GM19372 (cell line): ENCODE measurements at regions not wholly inside any gene's neighbourhood (a gene's known extent, or its start where the extent isn't known, plus 50 kb on each side); places are given as distances from the start of the nearest gene placed in this dataset.
"Not testable (repeated sequence)": the region's sequence is repeated elsewhere in the genome, so short reads cannot be mapped to it uniquely, and the experiment has no call there.

Experiments used
- ATAC-seq: cut with Tn5 transposase; IDR thresholded peaks from one replicate; pipeline ENCODE4 v1.9.1; 2021; ENCODE audit warnings: mild to moderate bottlenecking, low read depth, moderate library complexity; ENCODE audit not compliant: unreplicated experiment

DNA sequence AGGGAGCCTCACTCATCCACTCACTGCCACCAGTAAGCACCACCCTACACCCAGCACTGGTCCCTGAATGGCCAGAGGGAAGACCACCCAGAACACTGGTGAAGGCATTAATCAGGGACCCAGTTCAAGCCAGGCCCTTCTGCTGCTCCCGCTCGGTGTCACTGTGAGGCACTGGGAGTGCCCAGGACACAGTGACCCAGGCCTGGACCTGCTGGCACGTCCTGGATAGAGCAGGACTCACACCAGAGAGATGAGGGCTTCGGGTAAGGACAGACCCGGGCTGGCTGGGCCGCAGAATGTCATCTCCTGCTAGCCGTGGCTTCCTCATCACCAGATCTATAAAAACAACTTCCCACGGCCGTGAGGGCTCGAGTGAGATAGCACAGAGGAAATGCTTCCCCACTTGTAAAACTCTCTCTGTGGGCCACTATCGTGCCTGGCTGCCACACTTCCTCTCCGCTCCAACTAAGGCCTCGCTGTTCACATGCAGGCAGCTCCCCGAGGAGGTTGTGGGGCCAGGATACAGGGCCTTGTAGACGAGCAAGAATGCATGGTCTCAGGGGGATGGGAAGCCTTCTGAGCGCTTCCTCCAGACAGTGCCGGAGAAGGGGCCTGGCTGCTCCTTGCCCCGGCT is 158.1 kb downstream of the NPIPB11 start:
- not testable (repeated sequence) for ATAC-seq

DNA sequence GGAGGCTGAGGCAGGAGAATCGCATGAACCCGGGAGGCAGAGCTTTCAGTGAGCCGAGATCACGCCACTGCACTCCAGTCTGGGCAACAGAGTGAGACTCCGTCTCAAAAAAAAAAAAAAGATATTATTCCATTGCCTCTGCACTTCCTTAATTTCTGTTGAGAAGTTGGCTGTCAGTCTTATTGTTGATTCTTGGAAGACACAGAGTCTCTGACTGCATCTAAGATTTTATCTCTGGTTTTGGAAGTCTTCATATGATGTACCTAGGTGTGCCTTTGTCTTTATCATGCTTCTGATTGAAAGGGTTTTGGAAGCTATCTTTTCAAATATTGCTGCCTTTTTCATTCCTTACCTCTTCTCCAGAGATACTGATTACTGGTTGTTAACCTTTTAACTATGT is 160.4 kb downstream of the NPIPB11 start:
- not testable (repeated sequence) for ATAC-seq

DNA sequence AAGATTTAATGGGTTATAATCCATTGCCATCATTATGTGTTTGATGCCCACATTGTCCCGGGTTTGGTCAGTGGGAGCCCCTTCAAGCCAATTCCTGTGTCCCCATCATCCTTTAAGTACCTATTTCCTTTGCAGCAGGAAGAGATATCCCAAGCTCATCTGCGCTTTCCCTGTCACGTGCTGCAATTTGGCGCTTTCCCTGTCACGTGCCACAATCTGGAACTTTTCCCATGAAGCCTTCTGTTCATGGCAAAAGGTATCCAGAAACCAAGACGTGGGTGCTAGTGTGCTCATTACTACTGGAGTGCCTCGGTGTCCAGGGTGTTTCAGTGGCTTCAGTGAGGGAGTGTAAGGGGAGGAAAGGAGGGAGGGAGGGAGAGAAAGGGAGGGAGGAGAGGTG is 168.5 kb downstream of the NPIPB11 start:
- ATAC-seq, result no peak

DNA sequence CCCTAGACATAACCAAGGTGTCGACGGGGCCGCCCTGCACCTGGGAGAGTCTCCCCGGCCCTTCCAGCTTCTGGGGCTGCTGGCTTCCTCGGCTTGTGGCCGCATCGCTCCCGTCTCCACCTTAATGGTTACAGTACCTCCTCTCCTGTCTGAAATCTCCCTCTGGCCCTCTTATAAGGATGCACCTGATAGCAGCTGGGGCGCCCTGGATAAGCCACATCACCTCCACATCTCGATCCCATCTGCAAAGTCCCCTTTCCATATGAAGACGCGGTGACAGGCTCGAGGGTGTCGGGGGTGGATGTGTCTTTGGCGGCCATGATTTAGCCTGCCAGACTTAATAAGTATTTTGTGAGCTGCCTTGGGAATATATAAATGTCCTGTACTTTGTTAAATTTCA is 169.0 kb downstream of the NPIPB11 start:
- ATAC-seq, result not testable (repeated sequence)

DNA sequence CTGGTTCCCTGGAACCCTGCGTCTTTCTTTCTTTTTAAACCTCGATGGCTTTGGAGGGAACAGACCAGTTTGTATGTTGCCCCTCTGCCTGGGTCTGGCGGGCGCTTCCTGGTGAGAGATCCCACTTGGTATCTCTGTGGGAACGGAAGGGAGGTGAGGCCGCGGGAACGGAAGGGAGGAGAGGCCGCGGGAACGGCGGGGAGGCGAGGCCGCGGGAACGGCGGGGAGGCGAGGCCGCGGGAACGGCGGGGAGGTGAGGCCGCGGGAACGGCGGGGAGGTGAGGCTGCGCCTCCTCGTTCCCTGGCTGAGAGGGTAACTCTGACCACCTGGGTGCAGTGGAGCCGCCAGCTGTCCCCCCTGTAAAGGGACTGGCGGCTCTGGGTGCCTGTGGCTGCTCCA is 169.5 kb downstream of the NPIPB11 start:
- not testable (repeated sequence) for ATAC-seq

DNA sequence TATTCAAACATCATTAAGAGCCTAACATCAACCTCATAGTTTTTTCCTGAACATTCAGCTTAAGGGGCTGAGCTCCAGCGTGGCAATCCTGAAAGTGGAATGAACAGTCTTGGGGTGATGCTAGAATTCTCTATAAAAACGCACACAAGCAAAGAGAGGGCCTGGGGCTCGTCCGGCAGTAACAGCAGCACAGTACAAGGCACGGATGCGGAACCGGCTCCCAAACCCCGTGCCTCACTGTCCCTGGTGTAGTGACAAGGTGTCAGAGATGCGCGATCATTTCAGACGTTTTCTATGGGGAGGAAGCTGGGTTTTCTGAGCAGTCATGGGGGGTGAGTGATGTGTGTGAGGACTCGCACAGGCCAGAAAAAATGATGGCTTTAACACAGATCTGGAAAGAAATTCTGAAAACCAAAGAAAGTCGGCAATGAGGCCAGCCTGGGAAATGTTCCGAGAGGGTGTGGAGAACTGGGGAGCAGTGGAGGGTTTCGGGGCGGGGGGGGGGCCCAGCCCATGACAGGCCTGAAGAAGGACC is 170.6 kb downstream of the NPIPB11 start:
- not testable (repeated sequence) for ATAC-seq

DNA sequence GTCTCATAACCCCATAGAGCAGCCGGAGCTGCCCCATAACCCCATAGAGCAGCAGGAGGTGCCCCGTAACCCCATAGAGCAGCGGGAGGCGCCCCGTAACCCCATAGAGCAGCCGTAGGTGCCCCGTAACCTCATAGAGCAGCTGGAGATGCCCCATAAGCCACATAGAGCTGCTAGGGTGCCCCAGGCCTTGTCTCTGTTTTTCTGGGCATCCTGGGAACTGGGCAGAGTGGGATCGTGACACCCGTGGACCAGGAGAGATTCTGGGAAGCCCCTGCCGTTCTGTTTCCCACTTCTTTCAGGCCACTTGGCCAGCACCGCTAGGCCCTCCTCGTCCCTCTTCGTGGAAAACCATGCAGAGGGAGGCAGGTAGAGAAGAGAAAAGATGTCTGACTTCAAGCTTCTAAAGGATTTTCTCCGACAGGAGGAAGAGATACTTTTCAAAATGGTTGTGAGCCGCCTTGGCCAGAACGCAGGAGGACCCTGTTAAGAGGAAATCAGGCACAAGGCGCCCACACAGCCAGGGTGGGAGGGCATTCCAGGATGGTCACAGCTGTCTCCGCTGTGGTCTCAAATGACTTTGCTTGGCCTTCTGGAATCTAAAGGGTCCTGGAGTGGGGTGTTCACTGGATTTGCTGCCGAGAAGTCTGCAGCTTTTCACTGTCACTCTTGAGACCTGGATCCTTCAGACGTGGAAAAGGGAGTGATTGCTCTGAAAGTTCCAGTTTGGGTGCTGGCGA is 171.8 kb downstream of the NPIPB11 start:
- not testable (repeated sequence) for ATAC-seq

DNA sequence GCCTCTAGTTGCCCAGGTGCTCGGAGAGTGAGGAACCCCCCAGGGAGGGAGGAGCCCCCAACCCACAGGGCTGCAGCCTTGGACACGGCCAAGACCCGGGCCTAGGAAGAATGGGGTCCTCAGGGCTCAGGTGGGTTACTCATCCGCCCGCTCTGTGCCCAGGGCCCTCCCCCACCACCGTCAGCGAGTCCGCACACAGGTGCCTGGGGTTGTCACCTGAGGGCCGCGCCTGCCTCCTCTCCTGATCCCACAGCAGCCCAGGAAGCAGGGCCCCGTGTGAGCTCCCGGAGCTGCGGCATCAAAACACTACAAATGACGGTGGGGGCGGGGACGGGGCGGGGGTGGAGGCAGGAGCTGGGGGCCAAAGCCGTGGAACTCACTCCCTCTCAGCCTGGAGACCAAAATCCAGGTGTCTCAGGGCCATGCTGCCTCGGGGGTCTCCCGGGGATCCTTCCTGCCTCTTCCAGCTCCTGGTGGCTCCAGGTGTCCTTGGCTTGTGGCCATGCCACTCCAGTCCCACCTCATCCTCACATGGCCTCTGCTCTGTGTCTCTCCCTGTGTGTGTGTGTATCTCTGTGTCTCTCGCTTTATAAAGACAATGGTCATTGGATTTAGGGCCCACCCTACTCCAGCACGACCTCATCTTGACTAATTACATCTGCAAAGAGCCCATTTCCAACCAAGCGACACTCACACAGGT is 172.7 kb downstream of the NPIPB11 start:
- not testable (repeated sequence) for ATAC-seq

DNA sequence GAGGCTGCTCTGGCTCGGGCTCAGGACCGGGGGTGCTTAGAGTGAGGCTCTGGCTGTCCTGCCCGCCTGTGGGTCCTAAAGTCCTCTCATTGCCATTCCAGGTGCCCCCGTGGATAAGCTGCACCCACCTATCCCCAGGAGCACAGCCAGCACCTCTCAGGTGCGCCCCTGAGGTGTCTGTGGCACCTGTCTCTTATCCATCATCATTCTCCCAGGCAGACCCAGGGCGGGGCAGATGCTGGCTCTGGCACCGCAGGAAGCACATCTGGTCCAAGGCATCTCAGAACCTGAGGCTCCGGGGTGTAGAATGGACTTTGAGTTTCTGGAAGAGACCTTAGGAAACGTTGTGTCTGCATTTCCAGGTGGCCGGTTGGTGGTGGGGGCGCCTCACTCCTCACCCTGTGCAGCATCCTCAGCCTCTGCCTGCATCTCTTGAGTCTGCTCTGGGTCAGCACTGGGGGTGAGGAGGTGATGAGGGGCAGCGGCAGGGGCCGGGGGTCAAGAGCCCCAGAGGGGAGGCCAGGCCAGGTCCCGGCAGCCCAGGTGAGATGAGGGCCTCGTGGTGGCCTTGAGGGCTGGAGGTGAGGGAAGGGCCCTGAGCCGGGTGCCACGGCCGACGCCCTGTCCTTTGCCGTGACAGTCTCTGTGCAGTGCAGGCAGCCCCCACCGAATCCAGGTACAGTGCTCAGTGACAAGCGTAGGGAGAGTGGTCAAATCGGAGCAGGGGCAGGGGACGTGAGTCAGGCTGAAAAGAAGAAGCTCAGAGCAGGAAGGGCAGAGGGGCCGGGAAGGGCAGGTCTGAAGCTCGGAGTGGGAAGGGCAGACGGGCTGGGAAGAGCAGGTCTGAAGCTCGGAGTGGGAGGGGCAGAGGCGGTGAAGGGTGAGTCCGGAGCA is 173.5 kb downstream of the NPIPB11 start:
- no peak for ATAC-seq

DNA sequence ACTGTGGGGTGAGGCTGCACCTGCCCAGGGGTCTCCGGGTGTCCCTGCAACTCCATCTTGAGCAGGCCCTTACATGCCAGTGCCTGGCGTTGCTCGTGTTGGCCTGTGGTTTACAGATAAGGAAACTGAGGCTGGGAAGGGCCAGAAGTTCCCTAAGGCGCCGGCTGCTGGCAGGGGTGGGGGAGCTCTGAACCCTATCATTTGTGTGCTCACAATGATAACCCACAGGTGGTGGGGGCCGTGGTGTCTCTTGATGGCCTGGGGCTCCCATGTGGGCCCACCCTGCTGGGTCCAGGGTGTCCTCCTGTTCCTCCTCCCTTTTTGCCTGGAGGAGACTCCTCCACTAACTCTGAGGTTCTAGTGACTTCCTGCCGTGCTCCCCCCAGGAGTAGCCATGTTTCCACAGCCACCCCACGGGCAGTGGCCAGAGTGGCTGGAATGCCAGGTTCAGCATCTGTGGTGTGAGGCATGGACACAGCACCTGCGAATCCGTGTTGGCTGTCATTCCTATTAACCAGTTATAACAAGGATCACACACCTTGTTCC is 174.3 kb downstream of the NPIPB11 start:
- ATAC-seq, result not testable (repeated sequence)

DNA sequence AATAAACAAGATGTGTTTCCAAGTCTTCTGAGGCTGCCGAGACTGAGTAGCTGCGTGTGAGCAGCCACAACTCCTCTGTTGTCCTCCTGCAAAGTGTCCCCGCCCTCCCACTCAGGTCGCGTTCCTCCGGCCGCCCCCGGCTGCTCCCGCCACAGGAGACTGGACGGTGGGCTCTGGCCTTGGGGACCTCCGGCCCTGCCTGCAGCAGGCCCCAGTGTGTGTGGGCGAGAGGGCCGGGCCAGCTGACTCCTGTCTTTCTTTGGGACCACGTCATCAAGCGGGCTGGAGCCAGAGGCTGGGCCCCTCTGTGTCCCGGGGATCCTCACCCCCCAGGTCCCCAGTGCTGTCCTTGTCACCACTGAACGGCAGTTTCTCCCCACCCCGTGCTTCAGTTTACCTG is 175.3 kb downstream of the NPIPB11 start:
- ATAC-seq, result no peak

DNA sequence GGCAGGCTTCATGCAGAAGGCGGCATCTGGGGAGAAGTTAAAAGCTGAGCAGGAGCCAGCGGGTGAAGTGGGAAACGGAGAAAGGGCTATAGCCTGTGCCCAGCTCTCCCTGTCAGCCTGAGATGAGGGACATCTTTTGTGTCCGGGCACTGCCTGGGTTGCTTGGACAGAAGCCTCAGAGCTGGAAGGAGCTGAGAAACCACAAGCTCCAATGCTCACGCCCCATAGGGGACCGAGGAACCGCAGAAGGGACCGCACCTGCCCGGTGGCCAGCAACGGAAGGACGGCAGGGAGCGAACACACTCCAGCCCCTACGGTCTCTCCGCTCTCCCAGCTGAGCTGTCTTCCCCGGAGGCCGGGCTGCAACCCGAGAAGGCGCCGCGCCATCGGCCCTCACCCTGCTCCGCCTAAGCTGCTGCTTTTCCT is 175.8 kb downstream of the NPIPB11 start:
- no peak for ATAC-seq

DNA sequence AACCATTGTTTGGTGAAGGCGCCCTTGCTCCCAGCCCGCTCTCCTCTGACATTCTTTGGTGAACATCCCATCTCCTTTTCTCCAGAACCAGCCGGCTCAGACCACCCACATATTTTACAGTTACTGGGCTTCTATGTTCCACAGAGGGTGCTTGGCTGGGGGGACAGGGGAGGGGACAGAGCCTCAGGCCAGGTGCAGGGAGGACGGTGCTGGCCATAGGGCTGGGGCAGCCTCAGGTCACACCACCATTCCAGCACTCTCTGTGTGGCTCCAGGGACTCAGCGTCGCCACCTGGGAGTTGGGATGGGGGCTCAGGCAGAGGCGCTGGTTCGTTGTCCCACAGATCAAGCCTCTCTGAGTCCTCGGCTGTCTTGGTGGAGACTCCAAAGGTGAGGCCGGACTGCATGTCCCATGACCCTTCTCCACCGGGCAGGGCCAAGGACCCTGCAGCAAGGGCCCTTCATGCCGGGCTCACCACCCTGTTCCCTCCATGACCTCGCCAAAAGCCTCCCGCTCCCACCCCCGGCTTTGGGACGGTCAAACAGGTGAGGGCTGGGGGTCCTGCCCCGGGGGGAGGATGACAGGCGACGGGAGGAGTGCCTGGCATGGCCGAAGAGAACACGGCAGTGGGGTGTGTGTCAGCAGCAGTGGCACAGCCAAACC is 176.4 kb downstream of the NPIPB11 start:
- ATAC-seq, result not testable (repeated sequence)

DNA sequence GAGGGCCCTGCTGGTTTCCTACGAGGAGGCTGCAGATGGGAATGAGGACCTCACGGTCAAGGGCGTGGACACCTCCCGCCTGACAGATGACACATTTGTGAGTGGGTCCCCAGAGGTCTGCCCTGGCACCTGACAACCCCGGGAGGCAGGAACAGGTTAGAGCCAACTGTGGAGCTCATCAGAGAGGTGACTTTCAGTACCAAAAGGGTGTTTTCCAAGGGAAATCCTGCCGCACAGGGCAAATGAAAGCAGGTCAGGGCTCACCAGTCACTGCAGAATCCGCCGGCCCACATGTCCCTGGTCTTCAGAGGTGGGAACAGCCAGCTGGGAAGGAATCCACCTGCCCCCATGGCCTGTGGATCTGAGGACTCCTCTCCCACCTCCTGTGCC is 176.9 kb downstream of the NPIPB11 start:
- ATAC-seq, result not testable (repeated sequence)

DNA sequence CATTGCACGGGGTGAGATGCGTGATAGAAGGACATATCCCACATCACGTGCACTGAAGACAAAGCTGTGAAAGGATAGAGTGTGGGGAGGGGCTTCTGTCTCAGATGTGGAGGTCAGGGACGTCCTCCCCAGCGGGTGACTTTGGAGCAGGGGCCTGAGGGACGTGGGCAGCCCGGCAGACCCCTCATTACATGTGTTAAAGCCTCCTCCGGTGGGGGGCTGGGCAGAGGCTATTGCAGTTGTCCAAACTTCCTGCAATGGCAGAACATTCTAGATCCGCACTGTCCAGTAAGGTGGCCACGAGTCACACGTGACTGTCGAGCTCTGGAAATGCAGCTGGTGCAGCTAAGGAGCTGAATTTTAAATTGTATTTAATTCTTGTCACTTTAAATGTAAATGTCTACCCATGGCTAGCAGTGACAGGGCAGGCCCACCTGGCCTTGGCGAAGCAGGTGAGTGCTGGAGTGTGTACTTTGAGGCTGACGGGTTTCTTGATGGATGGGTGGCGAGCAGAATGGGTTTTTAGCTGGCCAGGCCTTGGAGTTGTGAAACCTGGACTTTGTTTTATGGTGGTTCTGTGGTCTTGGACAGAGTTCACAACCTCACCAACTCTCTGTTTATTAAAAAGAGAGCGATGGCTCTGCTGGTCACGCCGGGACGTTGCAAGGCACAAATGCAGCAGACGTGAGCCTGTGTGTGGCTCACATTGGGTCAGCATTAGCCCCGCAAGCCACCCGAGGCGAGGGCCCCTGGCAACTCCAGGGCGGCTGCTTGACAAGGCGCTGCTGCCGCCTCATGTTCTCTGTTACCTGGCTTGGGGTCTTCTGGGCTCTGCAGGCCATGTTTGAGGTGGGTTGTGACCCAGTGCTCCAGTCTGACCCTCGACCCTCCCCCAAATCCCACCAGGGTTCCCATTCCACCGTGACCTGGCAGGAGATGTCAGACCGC is 177.6 kb downstream of the NPIPB11 start:
- ATAC-seq, result not testable (repeated sequence)

DNA sequence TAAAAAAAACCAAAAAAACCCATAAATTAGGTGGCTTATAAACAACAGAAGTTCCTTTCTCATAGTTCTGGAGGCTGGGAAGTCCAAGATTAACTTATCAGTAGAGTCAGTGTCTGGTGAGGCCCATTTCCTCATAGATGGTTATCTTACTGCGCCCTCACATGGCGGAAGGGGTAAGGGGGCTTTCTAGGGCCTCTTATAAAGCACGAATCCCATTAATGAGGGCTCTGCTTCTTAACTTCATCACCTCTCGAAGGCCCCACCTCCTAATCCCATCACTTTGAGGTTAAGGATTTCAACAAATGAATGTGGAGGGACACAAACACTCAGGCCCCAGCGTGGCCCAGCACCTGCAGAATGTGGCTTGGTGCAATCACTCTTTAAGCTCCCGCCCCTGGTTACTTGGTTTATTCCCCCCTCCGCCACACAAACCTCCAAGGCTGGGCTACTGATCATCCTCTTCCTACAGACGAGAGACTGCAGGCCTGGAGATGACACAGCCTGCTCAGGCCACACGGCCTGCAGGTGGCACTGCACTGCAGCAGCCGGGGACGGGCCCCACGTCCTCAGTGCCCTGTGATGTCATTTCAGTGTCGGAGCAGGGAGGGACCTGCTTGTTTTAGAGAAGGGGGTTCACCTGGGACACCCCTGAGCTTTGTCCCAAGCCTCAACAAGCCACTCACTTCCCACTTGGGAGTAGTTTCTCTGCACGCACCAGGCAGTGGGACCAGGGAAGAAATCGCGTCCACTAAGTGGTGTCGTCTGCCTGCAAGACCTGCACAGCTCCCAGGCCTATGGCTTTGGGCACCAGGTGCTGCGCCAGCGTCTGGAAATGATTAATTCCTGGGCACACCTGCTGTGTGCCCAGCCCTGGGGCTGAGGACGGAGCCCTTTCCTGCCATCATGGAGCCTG is 178.5 kb downstream of the NPIPB11 start:
- ATAC-seq, result not testable (repeated sequence)

DNA sequence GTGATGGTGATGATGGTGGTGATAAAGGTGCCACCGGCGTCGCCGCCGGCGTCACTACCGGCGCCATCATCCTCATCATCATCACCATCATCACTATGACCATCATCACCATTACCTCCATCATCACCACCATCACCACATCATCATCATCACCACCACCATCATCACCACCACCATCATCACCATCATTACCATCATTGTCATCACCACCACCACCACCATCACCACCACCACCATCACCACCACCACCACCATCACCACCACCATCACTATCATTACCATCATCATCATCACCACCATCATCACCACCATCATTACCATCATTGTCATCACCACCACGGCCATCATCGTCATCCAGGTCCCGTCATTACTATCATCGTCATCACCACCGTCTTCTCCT is 179.7 kb downstream of the NPIPB11 start:
- no peak for ATAC-seq
